Lower lobe of right lung (tissue), 2 donors: ENCODE measurements at regions not wholly inside any gene's neighbourhood (a gene's known extent, or its start where the extent isn't known, plus 50 kb on each side); places are given as distances from the start of the nearest gene placed in this dataset.
"Not testable (repeated sequence)": the region's sequence is repeated elsewhere in the genome, so short reads cannot be mapped to it uniquely, and the experiment has no call there.

Source experiments
- ATAC-seq, 2 donors: fragments of 200-7000 bp; cut with Tn5 transposase; one replicate each; pipeline ENCODE4 v1.9.1; 2020 to 2022; ENCODE audit warnings: mild to moderate bottlenecking in 2 of 2, moderate library complexity in 2 of 2
- DNase-seq: peaks from one replicate; pipeline ENCODE4 v3.0.0-alpha.2; 2020
- H3K27ac ChIP-seq: fragments of 200-600 bp; one replicate; pipeline ENCODE4 v1.8.0; 2022
- H3K27me3 ChIP-seq: fragments of 200-600 bp; one replicate; pipeline ENCODE4 v1.8.0; 2022; ENCODE audit warnings: low read depth
- H3K36me3 ChIP-seq: fragments of 200-600 bp; one replicate; pipeline ENCODE4 v1.8.0; 2022; ENCODE audit warnings: mild to moderate bottlenecking
- H3K4me1 ChIP-seq: fragments of 200-600 bp; one replicate; pipeline ENCODE4 v1.8.0; 2022
- H3K4me3 ChIP-seq: fragments of 200-600 bp; one replicate; pipeline ENCODE4 v1.8.0; 2022; ENCODE audit warnings: mild to moderate bottlenecking
- H3K9me3 ChIP-seq: fragments of 200-600 bp; one replicate; pipeline ENCODE4 v1.8.0; 2022
- intact Hi-C: fragments of 100-400 bp; cut with DNase I; formaldehyde crosslinking; loops from one replicate; pipeline ENCODE4 v1.11.0; 2022
- TF ChIP-seq, protein P1 (sequence below): fragments of 200-600 bp; IDR thresholded peaks from one replicate; pipeline ENCODE4 v1.8.0; 2022; ENCODE audit warnings: antibody characterized with exemption, mild to moderate bottlenecking
- donor health status: DM: no; HTN: yes; CAD: no; lungs with severe emphysema.

DNA sequence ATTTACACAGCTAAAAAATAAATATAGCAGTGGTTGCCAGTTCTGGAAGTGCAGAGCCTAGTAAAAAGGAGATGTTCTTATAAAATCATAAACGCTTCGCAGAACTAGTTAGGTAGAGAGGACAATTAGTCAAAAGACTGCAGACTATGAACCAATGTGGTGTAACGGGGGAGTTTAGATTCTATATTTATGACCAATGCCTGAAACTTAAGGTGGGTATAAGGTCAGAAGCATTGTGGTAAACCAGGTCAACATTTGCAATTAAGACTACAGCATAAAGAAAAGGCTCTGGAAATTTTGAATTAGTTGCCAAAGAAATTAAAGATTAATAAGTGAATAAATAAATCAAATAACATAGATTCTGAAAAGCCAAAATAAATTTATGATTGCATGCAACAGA, 370.4 kb downstream of the PRDM9 start:
- Histone ChIP-seq H3K36me3 (no peaks in the 10 kb centered on the region), H3K4me1 (no peaks in the 10 kb centered on the region), H3K4me3 (no peak overlapping the region), H3K27ac (no peak overlapping the region), H3K9me3 (no peaks in the 10 kb centered on the region), H3K27me3 (no peaks in the 10 kb centered on the region)
- TF ChIP-seq, protein P1, sequence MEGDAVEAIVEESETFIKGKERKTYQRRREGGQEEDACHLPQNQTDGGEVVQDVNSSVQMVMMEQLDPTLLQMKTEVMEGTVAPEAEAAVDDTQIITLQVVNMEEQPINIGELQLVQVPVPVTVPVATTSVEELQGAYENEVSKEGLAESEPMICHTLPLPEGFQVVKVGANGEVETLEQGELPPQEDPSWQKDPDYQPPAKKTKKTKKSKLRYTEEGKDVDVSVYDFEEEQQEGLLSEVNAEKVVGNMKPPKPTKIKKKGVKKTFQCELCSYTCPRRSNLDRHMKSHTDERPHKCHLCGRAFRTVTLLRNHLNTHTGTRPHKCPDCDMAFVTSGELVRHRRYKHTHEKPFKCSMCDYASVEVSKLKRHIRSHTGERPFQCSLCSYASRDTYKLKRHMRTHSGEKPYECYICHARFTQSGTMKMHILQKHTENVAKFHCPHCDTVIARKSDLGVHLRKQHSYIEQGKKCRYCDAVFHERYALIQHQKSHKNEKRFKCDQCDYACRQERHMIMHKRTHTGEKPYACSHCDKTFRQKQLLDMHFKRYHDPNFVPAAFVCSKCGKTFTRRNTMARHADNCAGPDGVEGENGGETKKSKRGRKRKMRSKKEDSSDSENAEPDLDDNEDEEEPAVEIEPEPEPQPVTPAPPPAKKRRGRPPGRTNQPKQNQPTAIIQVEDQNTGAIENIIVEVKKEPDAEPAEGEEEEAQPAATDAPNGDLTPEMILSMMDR, result no peak
- no peak for ATAC-seq
- DNase-seq, result no peak
- intact Hi-C loops, result no loop called here

- no peak overlapping the region for H3K27ac ChIP-seq
- H3K4me3 ChIP-seq, result no peak overlapping the region
- DNase-seq, result no peak
- no peaks in the 10 kb centered on the region for H3K4me1 ChIP-seq
- H3K36me3 ChIP-seq, result no peaks in the 10 kb centered on the region
- intact Hi-C loops, result no loop called here
- TF ChIP-seq, protein P1, result no peak
- no peaks in the 10 kb centered on the region for H3K9me3 ChIP-seq
- no peaks in the 10 kb centered on the region for H3K27me3 ChIP-seq
- ATAC-seq, result no peak
Measured at GRCh38 chr5:23884405-23885031, 377.1 kb downstream of the PRDM9 start.

GRCh38 chr5:23893561-23893960, 386.2 kb downstream of the PRDM9 start:
- intact Hi-C loops, result no loop called here
- Histone ChIP-seq H3K36me3 (no peaks in the 10 kb centered on the region), H3K4me1 (no peaks in the 10 kb centered on the region), H3K9me3 (no peaks in the 10 kb centered on the region), H3K27me3 (no peaks in the 10 kb centered on the region), H3K4me3 (no peak overlapping the region), H3K27ac (no peak overlapping the region)
- TF ChIP-seq, protein P1, result no peak
- ATAC-seq (no peak), DNase-seq (no peak)

- Histone ChIP-seq H3K27ac (no peak overlapping the region), H3K4me3 (no peak overlapping the region), H3K36me3 (no peaks in the 10 kb centered on the region), H3K9me3 (peaks cover 8% of the 10 kb centered on the region), H3K4me1 (no peaks in the 10 kb centered on the region), H3K27me3 (no peaks in the 10 kb centered on the region)
- TF ChIP-seq, protein P1, result no peak
- DNase-seq (no peak), ATAC-seq (no peak)
- intact Hi-C loops, result no loop called here
Measured at GRCh38 chr5:23895614-23896013, 388.2 kb downstream of the PRDM9 start.

DNA sequence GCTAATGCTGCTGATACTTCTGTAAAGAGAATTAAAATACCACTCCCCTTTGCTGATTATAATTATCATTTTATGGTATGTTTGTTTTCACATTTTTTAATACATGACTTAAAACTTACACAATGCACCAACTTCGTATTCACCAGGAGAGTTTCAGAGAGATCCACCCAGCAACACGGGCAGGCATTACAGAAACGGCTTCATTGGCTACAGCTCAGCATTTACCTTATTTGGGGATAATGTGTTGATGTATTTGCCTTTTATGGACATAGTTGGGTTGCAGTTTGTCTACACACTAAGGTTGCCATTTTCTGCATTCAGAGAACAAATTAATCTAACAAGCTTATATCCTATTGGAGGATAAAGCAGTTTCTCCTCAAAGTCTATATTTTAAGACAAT, 423.6 kb downstream of the PRDM9 start:
- TF ChIP-seq, protein P1, result no peak
- H3K4me3 ChIP-seq, result no peak overlapping the region
- no peak overlapping the region for H3K27ac ChIP-seq
- intact Hi-C loops, result no loop called here
- no peak for ATAC-seq
- no peak for DNase-seq
- no peaks in the 10 kb centered on the region for H3K9me3 ChIP-seq
- H3K27me3 ChIP-seq, result no peaks in the 10 kb centered on the region
- no peaks in the 10 kb centered on the region for H3K36me3 ChIP-seq
- H3K4me1 ChIP-seq, result no peaks in the 10 kb centered on the region

- H3K4me3 ChIP-seq, H3K27me3 ChIP-seq, DNase-seq, H3K36me3 ChIP-seq, H3K9me3 ChIP-seq, ATAC-seq, H3K4me1 ChIP-seq, intact Hi-C loops, H3K27ac ChIP-seq: not testable (repeated sequence)
Measured at GRCh38 chr5:23951261-23951928, 444.0 kb downstream of the PRDM9 start.
